B cell (primary cell): ENCODE measurements at regions not wholly inside any gene's neighbourhood (a gene's known extent, or its start where the extent isn't known, plus 50 kb on each side); places are given as distances from the start of the nearest gene placed in this dataset.

Source experiments
- ATAC-seq: fragments of 200-7000 bp; cut with Tn5 transposase; one replicate; pipeline ENCODE4 v1.10.0; 2021; ENCODE audit warnings: low read depth, mild to moderate bottlenecking, moderate number of reproducible peaks, moderate library complexity
- CTCF ChIA-PET: fragments of 350-600 bp; sonication (Branson Sonifier 250); formaldehyde crosslinking; loops from one replicate; lab custom pipeline; 2021; ENCODE audit warnings: antibody characterized with exemption, inconsistent platforms; lab: Charles Lee
- POLR2A ChIA-PET: fragments of 350-600 bp; sonication (Branson Sonifier 250); formaldehyde crosslinking; loops from one replicate; lab custom pipeline; 2021; ENCODE audit warnings: antibody characterized with exemption; lab: Charles Lee
- DNase-seq: peaks from one replicate; pipeline ENCODE4 v3.0.0; 2013
- H2AFZ ChIP-seq: 2 replicates; pipeline ENCODE4 v1.6.1; 2012; ENCODE audit warnings: mild to moderate bottlenecking, low read depth, low read length; ENCODE audit not compliant: insufficient read depth, poor library complexity, severe bottlenecking
- H3K27ac ChIP-seq, 2 donors: 1 replicate in 1 of 2; 2 replicates in 1 of 2; pipeline ENCODE4 v1.5.1; 2012 to 2013; ENCODE audit warnings: low read length in 2 of 2, mild to moderate bottlenecking in 2 of 2, moderate library complexity in 1 of 2
- H3K27me3 ChIP-seq, 4 experiments: fragments of 200-600 bp in 1 of 4; sonication (generic) in 1 of 4; replicated peaks in 1 of 4; 1 replicate in 2 of 4; 2 replicates in 2 of 4; pipeline versions ENCODE4 v1.6.1 to v1.7.0; 2013 to 2016; ENCODE audit warnings: low read length in 3 of 4, mild to moderate bottlenecking in 2 of 4, mixed read lengths in 1 of 4, moderate library complexity in 1 of 4; ENCODE audit not compliant: insufficient read depth in 4 of 4, control insufficient read depth in 3 of 4; ENCODE audit errors: control extremely low read depth in 1 of 4
- H3K36me3 ChIP-seq, 2 experiments: replicated peaks in 1 of 2; 1 replicate in 1 of 2; 2 replicates in 1 of 2; pipeline versions ENCODE4 v1.6.1 to v1.7.1; 2013; ENCODE audit warnings: low read length in 1 of 2; ENCODE audit not compliant: insufficient read depth in 2 of 2, control insufficient read depth in 1 of 2; ENCODE audit errors: control extremely low read depth in 1 of 2, extremely low read depth in 1 of 2
- H3K4me1 ChIP-seq, 2 donors: fragments of 200-600 bp in 1 of 2; sonication (generic) in 1 of 2; 1 replicate in 1 of 2; 2 replicates in 1 of 2; pipeline versions ENCODE4 v1.5.1 to v1.6.1; 2013 to 2017; ENCODE audit warnings: low read length in 2 of 2; ENCODE audit not compliant: control insufficient read depth in 2 of 2, insufficient read depth in 2 of 2
- H3K4me2 ChIP-seq: replicated peaks from 2 replicates; pipeline ENCODE3; 2012; ENCODE audit warnings: mild to moderate bottlenecking, low read depth, low read length; ENCODE audit not compliant: poor library complexity, severe bottlenecking
- H3K4me3 ChIP-seq, 5 experiments: fragments of 200-600 bp in 1 of 5; sonication (generic) in 1 of 5; 1 replicate in 3 of 5; 2 replicates in 2 of 5; pipeline versions ENCODE4 v1.5.1 to v1.7.0; 2011 to 2016; ENCODE audit warnings: low read length in 4 of 5, mild to moderate bottlenecking in 4 of 5, low read depth in 2 of 5, control low read depth in 1 of 5, moderate library complexity in 1 of 5; ENCODE audit not compliant: insufficient read depth in 1 of 5; ENCODE audit errors: control extremely low read depth in 1 of 5, extremely low read depth in 1 of 5
- H3K79me2 ChIP-seq: fragments of 200-600 bp; sonication (generic); one replicate; pipeline ENCODE4 v1.6.0; 2016; ENCODE audit warnings: low read length; ENCODE audit not compliant: control insufficient read depth, insufficient read depth
- H3K9ac ChIP-seq: fragments of 200-600 bp; sonication (generic); 2 replicates; pipeline ENCODE4 v1.6.1; 2017; ENCODE audit warnings: mild to moderate bottlenecking, low read length, moderate library complexity
- H3K9me3 ChIP-seq, 3 donors: one replicate each; pipeline versions ENCODE4 v1.6.1 to v1.7.1; 2013; ENCODE audit warnings: low read length in 2 of 3; ENCODE audit not compliant: control insufficient read depth in 2 of 3, insufficient read depth in 1 of 3; ENCODE audit errors: control extremely low read depth in 1 of 3
- H4K20me1 ChIP-seq: 2 replicates; pipeline ENCODE4 v1.6.0; 2012; ENCODE audit warnings: mild to moderate bottlenecking, low read length; ENCODE audit not compliant: insufficient read depth, control insufficient read depth, poor library complexity, severe bottlenecking
- H3K27ac Mint-ChIP-seq: one replicate; pipeline ENCODE4 v1.8.0; 2021; ENCODE audit warnings: mixed read lengths
- H3K27me3 Mint-ChIP-seq: one replicate; pipeline ENCODE4 v1.8.0; 2021; ENCODE audit warnings: mixed read lengths
- H3K4me1 Mint-ChIP-seq: one replicate; pipeline ENCODE4 v1.8.0; 2021; ENCODE audit warnings: mixed read lengths
- H3K4me3 Mint-ChIP-seq: one replicate; pipeline ENCODE4 v1.8.0; 2021; ENCODE audit warnings: mixed read lengths
- H3K9me3 Mint-ChIP-seq: one replicate; pipeline ENCODE4 v1.8.0; 2022; ENCODE audit warnings: mixed read lengths; ENCODE audit not compliant: insufficient read depth
- EZH2 ChIP-seq: IDR thresholded peaks from 2 replicates; pipeline ENCODE4 v1.6.1; 2012; ENCODE audit warnings: borderline replicate concordance, low read depth, mild to moderate bottlenecking, moderate library complexity, low read length; ENCODE audit not compliant: insufficient read depth, poor library complexity, severe bottlenecking
- WGBS: methylation state at CpG from one replicate; pipeline ENCODE4 v1.1.5; 2013; ENCODE audit warnings: missing lambda C conversion rate; ENCODE audit not compliant: insufficient coverage; 5-methylcytosine and 5-hydroxymethylcytosine counted together
- intact Hi-C: fragments of 100-400 bp; cut with micrococcal nuclease; formaldehyde crosslinking; loops from one replicate; pipeline ENCODE4 v1.10.0; 2022
- TF ChIP-seq, protein P1 (sequence below): fragments of 200-600 bp; IDR thresholded peaks from one replicate; pipeline ENCODE4 v1.8.0; 2022; ENCODE audit warnings: antibody characterized with exemption, mild to moderate bottlenecking

- Histone ChIP-seq H3K4me3 (no peak overlapping the region), H3K9ac (no peak overlapping the region), H3K4me2 (no peak overlapping the region), H3K36me3 (no peaks in the 10 kb centered on the region), H3K27ac (no peak overlapping the region), H3K27me3 (no peaks in the 10 kb centered on the region), H3K9me3 (no peaks in the 10 kb centered on the region), H3K4me1 (no peaks in the 10 kb centered on the region), H4K20me1 (no peaks in the 10 kb centered on the region), H2AFZ (no peak overlapping the region), H3K79me2 (no peaks in the 10 kb centered on the region)
- DNase-seq (no peak), ATAC-seq (no peak)
- Mint-ChIP-seq H3K4me1 (no peaks in the 10 kb centered on the region), H3K27ac (no peak overlapping the region), H3K27me3 (no peaks in the 10 kb centered on the region), H3K4me3 (no peak overlapping the region), H3K9me3 (peaks cover 8% of the 10 kb centered on the region)
- no peak for TF ChIP-seq EZH2
- TF ChIP-seq, protein P1, sequence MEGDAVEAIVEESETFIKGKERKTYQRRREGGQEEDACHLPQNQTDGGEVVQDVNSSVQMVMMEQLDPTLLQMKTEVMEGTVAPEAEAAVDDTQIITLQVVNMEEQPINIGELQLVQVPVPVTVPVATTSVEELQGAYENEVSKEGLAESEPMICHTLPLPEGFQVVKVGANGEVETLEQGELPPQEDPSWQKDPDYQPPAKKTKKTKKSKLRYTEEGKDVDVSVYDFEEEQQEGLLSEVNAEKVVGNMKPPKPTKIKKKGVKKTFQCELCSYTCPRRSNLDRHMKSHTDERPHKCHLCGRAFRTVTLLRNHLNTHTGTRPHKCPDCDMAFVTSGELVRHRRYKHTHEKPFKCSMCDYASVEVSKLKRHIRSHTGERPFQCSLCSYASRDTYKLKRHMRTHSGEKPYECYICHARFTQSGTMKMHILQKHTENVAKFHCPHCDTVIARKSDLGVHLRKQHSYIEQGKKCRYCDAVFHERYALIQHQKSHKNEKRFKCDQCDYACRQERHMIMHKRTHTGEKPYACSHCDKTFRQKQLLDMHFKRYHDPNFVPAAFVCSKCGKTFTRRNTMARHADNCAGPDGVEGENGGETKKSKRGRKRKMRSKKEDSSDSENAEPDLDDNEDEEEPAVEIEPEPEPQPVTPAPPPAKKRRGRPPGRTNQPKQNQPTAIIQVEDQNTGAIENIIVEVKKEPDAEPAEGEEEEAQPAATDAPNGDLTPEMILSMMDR: no peak
- no CpG with 5 or more reads among the region's 3 CpGs for WGBS
- intact Hi-C loops: no loop called here
- CTCF ChIA-PET: no interaction called here
- POLR2A ChIA-PET: no interaction called here
Measured at GRCh38 chr11:38839071-38839470, 2241.0 kb upstream of the RAG2 start.

- Mint-ChIP-seq H3K9me3 (peaks cover 8% of the 10 kb centered on the region), H3K27me3 (no peaks in the 10 kb centered on the region), H3K4me3 (no peak overlapping the region), H3K27ac (no peak overlapping the region), H3K4me1 (no peaks in the 10 kb centered on the region)
- no peak for DNase-seq
- intact Hi-C loops: no loop called here
- TF ChIP-seq, protein P1: no peak
- TF ChIP-seq EZH2: no peak
- Histone ChIP-seq H3K9ac (no peak overlapping the region), H3K4me1 (no peaks in the 10 kb centered on the region), H2AFZ (no peak overlapping the region), H3K79me2 (no peaks in the 10 kb centered on the region), H3K27ac (no peak overlapping the region), H4K20me1 (no peaks in the 10 kb centered on the region), H3K4me2 (no peak overlapping the region), H3K36me3 (no peaks in the 10 kb centered on the region), H3K4me3 (no peak overlapping the region), H3K27me3 (no peaks in the 10 kb centered on the region), H3K9me3 (no peaks in the 10 kb centered on the region)
- 86% methylated on average over 1 of the region's 4 CpGs for WGBS
- POLR2A ChIA-PET: no interaction called here
- no peak for ATAC-seq
- CTCF ChIA-PET: no interaction called here
Measured at GRCh38 chr11:38835966-38836365, 2237.9 kb upstream of the RAG2 start.
